Hippocampal formation (tissue), 2 donors: ENCODE measurements at regions not wholly inside any gene's neighbourhood (a gene's known extent, or its start where the extent isn't known, plus 50 kb on each side); places are given as distances from the start of the nearest gene placed in this dataset.

Experiments used
- DNase-seq, 2 donors: peaks; one replicate each; lab custom pipeline; 2025; lab: John Stamatoyannopoulos, UW

GRCh38 chr3:39748763-39749162, 60.6 kb upstream of the MYRIP start:
- DNase-seq = no peak

- no peak for DNase-seq
Measured at GRCh38 chr3:39750712-39751111, 58.7 kb upstream of the MYRIP start.

GRCh38 chr3:39751286-39751685, 58.1 kb upstream of the MYRIP start:
- DNase-seq = no peak

- no peak for DNase-seq
Measured at GRCh38 chr3:39752019-39752637, 57.3 kb upstream of the MYRIP start.

- DNase-seq = no peak
Measured at GRCh38 chr3:39752751-39753150, 56.7 kb upstream of the MYRIP start.

- no peak for DNase-seq
Measured at GRCh38 chr3:39753391-39753790, 56.0 kb upstream of the MYRIP start.

GRCh38 chr3:39754549-39754948, 54.9 kb upstream of the MYRIP start:
- DNase-seq = no peak

- DNase-seq = no peak
Measured at GRCh38 chr3:39755100-39755499, 54.3 kb upstream of the MYRIP start.

- no peak for DNase-seq
Measured at GRCh38 chr3:39757307-39757706, 52.1 kb upstream of the MYRIP start.
